H9 (cell line): ENCODE measurements at regions not wholly inside any gene's neighbourhood (a gene's known extent, or its start where the extent isn't known, plus 50 kb on each side); places are given as distances from the start of the nearest gene placed in this dataset.

Source experiments
- DNase-seq: peaks from one replicate; pipeline ENCODE4 v3.0.0-alpha.2; 2017
- H2AFZ ChIP-seq: one replicate; pipeline ENCODE4 v1.6.1; 2013; ENCODE audit warnings: mild to moderate bottlenecking, low read length, control low read depth, moderate library complexity
- H2AK5ac ChIP-seq: 2 replicates; pipeline ENCODE4 v1.6.1; 2013; ENCODE audit warnings: low read length, control low read depth, mixed read lengths; ENCODE audit not compliant: insufficient read length
- H2BK120ac ChIP-seq: one replicate; pipeline ENCODE4 v1.6.1; 2013; ENCODE audit warnings: low read depth, mild to moderate bottlenecking, low read length, control low read depth, inconsistent platforms; ENCODE audit not compliant: poor library complexity, severe bottlenecking
- H2BK12ac ChIP-seq: 2 replicates; pipeline ENCODE4 v1.6.1; 2013; ENCODE audit warnings: low read length, control low read depth, mixed read lengths, low read depth; ENCODE audit not compliant: insufficient read length
- H2BK15ac ChIP-seq: 2 replicates; pipeline ENCODE4 v1.6.1; 2013; ENCODE audit warnings: low read depth, low read length, control low read depth
- H2BK20ac ChIP-seq: one replicate; pipeline ENCODE4 v1.6.1; 2013; ENCODE audit warnings: low read depth, mild to moderate bottlenecking, low read length, control low read depth, inconsistent platforms; ENCODE audit not compliant: poor library complexity, severe bottlenecking
- H2BK5ac ChIP-seq: 2 replicates; pipeline ENCODE4 v1.6.1; 2013; ENCODE audit warnings: low read length, control low read depth, mixed read lengths; ENCODE audit not compliant: insufficient read length
- H3K14ac ChIP-seq: 2 replicates; pipeline ENCODE4 v1.6.1; 2013; ENCODE audit warnings: low read length, control low read depth; ENCODE audit not compliant: insufficient read depth
- H3K18ac ChIP-seq: 2 replicates; pipeline ENCODE4 v1.6.1; 2013; ENCODE audit warnings: low read depth, mild to moderate bottlenecking, mixed read lengths, low read length, control low read depth; ENCODE audit not compliant: insufficient read length
- H3K23ac ChIP-seq: 2 replicates; pipeline ENCODE4 v1.6.1; 2013; ENCODE audit warnings: low read length, control low read depth, mixed read lengths, low read depth; ENCODE audit not compliant: insufficient read length
- H3K23me2 ChIP-seq: 2 replicates; pipeline ENCODE4 v1.6.1; 2013; ENCODE audit warnings: low read depth, mild to moderate bottlenecking, mixed read lengths, low read length, control low read depth; ENCODE audit not compliant: insufficient read length, poor library complexity, severe bottlenecking
- H3K27ac ChIP-seq: 2 replicates; pipeline ENCODE4 v1.5.1; 2013; ENCODE audit warnings: low read length, control low read depth, mixed read lengths, low read depth; ENCODE audit not compliant: insufficient read length
- H3K27me3 ChIP-seq: 2 replicates; pipeline ENCODE4 v1.6.1; 2013; ENCODE audit warnings: low read length, control low read depth, inconsistent platforms; ENCODE audit not compliant: insufficient read depth
- H3K4ac ChIP-seq: 2 replicates; pipeline ENCODE4 v1.6.1; 2013; ENCODE audit warnings: low read depth, mild to moderate bottlenecking, control low read depth, inconsistent platforms, low read length, moderate library complexity
- H3K4me1 ChIP-seq: 2 replicates; pipeline ENCODE4 v1.6.1; 2013; ENCODE audit warnings: low read length, control low read depth, inconsistent platforms; ENCODE audit not compliant: insufficient read depth
- H3K4me2 ChIP-seq: 2 replicates; pipeline ENCODE4 v1.6.1; 2013; ENCODE audit warnings: low read length, control low read depth, mixed read lengths; ENCODE audit not compliant: insufficient read length, insufficient read depth
- H3K56ac ChIP-seq: 2 replicates; pipeline ENCODE4 v1.6.1; 2013; ENCODE audit warnings: low read depth, mild to moderate bottlenecking, mixed read lengths, low read length, control low read depth; ENCODE audit not compliant: insufficient read length
- H3K79me1 ChIP-seq: 2 replicates; pipeline ENCODE4 v1.6.1; 2013; ENCODE audit warnings: low read depth, mild to moderate bottlenecking, moderate library complexity, low read length, control low read depth, inconsistent platforms; ENCODE audit not compliant: insufficient read depth, poor library complexity, severe bottlenecking
- H3K79me2 ChIP-seq: 2 replicates; pipeline ENCODE4 v1.6.1; 2013; ENCODE audit warnings: low read length, control low read depth, inconsistent platforms; ENCODE audit not compliant: insufficient read depth
- H3K9ac ChIP-seq: 2 replicates; pipeline ENCODE4 v1.6.1; 2013; ENCODE audit warnings: low read length, control low read depth, mixed read lengths; ENCODE audit not compliant: insufficient read length; ENCODE audit errors: extremely low read depth
- H3K9me3 ChIP-seq: one replicate; pipeline ENCODE4 v1.6.1; 2013; ENCODE audit warnings: low read depth, low read length, inconsistent platforms; ENCODE audit not compliant: control insufficient read depth
- H3T11ph ChIP-seq: one replicate; pipeline ENCODE4 v1.6.1; 2013; ENCODE audit warnings: mild to moderate bottlenecking, low read length, control low read depth, inconsistent platforms
- H4K20me1 ChIP-seq: one replicate; pipeline ENCODE4 v1.6.1; 2013; ENCODE audit not compliant: control insufficient read depth, insufficient read length, insufficient read depth
- H4K5ac ChIP-seq: 2 replicates; pipeline ENCODE4 v1.6.1; 2013; ENCODE audit warnings: low read depth, mild to moderate bottlenecking, mixed read lengths, low read length, control low read depth; ENCODE audit not compliant: insufficient read length
- H4K8ac ChIP-seq: replicated peaks from 2 replicates; pipeline ENCODE4 v1.6.1; 2013; ENCODE audit warnings: low read length, control low read depth, mixed read lengths, low read depth; ENCODE audit not compliant: insufficient read length
- H4K91ac ChIP-seq: 2 replicates; pipeline ENCODE4 v1.6.1; 2013; ENCODE audit warnings: low read depth, mild to moderate bottlenecking, moderate library complexity, mixed read lengths, low read length, control low read depth; ENCODE audit not compliant: insufficient read length
- H3K27ac Mint-ChIP-seq, 3 experiments: 2 replicates in 2 of 3; 3 replicates in 1 of 3; pipeline ENCODE4 v1.8.0; 2020 to 2021; ENCODE audit warnings: mixed read lengths in 3 of 3, mild to moderate bottlenecking in 1 of 3, moderate library complexity in 1 of 3
- H3K27me3 Mint-ChIP-seq: 2 replicates; pipeline ENCODE4 v1.8.0; 2021; ENCODE audit warnings: low read depth, mild to moderate bottlenecking, moderate library complexity, mixed read lengths
- H3K36me3 Mint-ChIP-seq, 3 experiments: 2 replicates in 2 of 3; 3 replicates in 1 of 3; pipeline ENCODE4 v1.8.0; 2020 to 2021; ENCODE audit warnings: low read depth in 3 of 3, mixed read lengths in 3 of 3; ENCODE audit not compliant: insufficient read depth in 1 of 3
- H3K4me1 Mint-ChIP-seq, 2 experiments: 2 replicates each; pipeline ENCODE4 v1.8.0; 2020; ENCODE audit warnings: mixed read lengths in 2 of 2
- H3K4me3 Mint-ChIP-seq, 2 experiments: 2 replicates in 1 of 2; 3 replicates in 1 of 2; pipeline ENCODE4 v1.8.0; 2020 to 2021; ENCODE audit warnings: mild to moderate bottlenecking in 2 of 2, mixed read lengths in 2 of 2, moderate library complexity in 1 of 2
- H3K9me3 Mint-ChIP-seq, 2 experiments: 2 replicates in 1 of 2; 3 replicates in 1 of 2; pipeline ENCODE4 v1.8.0; 2020; ENCODE audit warnings: mild to moderate bottlenecking in 2 of 2, mixed read lengths in 2 of 2, moderate library complexity in 1 of 2
- WGBS: extraction: QIAGEN DNeasy Blood & Tissue Kit; methylation state at CpG from one replicate; pipeline ENCODE4 v1.1.7; 2013; ENCODE audit warnings: missing lambda C conversion rate, low lambda C conversion rate, mixed read lengths; ENCODE audit not compliant: insufficient read length; ENCODE audit errors: extremely low coverage; 5-methylcytosine and 5-hydroxymethylcytosine counted together
- TF ChIP-seq, protein P1 (sequence below): fragments of 200-600 bp; sonication (generic); conservative IDR thresholded peaks from 3 replicates; pipeline ENCODE4 v1.8.0; 2021; ENCODE audit warnings: antibody characterized with exemption, mild to moderate bottlenecking

DNA sequence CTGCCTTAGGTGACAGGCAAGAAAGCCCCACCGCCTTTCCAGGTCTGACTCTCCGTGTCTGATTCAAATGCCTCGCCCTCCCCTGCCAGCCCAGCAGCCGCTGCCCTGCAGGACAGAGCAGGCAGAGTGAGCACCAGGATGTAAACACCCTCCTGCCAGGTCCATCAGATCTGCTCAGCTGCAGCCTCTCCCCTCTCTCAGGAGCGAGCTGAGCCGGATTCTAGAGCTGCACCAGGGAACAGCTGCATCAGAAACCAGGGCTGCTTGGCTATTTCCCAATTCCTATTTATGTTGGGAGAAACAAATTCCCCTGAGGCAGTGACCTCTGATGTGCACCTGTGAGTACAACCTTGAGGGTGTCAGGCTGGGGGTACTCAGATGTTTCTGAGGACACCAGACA, 121.5 kb upstream of the ZMIZ1 start:
- Histone ChIP-seq H3K4me2 (no peak overlapping the region), H3K18ac (no peak overlapping the region), H3K4me1 (no peaks in the 10 kb centered on the region), H2BK20ac (no peak overlapping the region), H3K23ac (no peak overlapping the region), H3K9ac (no peak overlapping the region), H4K20me1 (no peaks in the 10 kb centered on the region), H4K5ac (no peak overlapping the region), H2BK15ac (no peak overlapping the region), H3K27ac (no peak overlapping the region), H3K56ac (no peak overlapping the region), H2BK12ac (no peak overlapping the region), H3K79me2 (no peaks in the 10 kb centered on the region), H4K91ac (no peak overlapping the region), H2BK120ac (no peak overlapping the region), H3K79me1 (no peaks in the 10 kb centered on the region), H2BK5ac (no peak overlapping the region), H3K14ac (peak overlapping the region; percentile 41; the same call in 1 of the 2 replicates), H2AK5ac (no peak overlapping the region), H3K23me2 (no peaks in the 10 kb centered on the region), H3K9me3 (peaks cover 4% of the 10 kb centered on the region), H3K27me3 (no peaks in the 10 kb centered on the region; the same call in 1 of the 2 replicates), H3T11ph (no peak overlapping the region), H3K4ac (no peak overlapping the region), H4K8ac (no peak overlapping the region), H2AFZ (no peak overlapping the region)
- Mint-ChIP-seq H3K27ac (no peak overlapping the region), H3K4me3 (no peak overlapping the region), H3K27me3 (peaks cover 38% of the 10 kb centered on the region), H3K4me1 (peaks cover 13 to 14% of the 10 kb centered on the region in 2 experiments), H3K36me3 (peaks cover 5 to 12% (median 6%) of the 10 kb centered on the region in 3 experiments; a peak in 6 of 7 replicates), H3K9me3 (peaks cover 12 to 13% of the 10 kb centered on the region in 2 experiments)
- TF ChIP-seq, protein P1, sequence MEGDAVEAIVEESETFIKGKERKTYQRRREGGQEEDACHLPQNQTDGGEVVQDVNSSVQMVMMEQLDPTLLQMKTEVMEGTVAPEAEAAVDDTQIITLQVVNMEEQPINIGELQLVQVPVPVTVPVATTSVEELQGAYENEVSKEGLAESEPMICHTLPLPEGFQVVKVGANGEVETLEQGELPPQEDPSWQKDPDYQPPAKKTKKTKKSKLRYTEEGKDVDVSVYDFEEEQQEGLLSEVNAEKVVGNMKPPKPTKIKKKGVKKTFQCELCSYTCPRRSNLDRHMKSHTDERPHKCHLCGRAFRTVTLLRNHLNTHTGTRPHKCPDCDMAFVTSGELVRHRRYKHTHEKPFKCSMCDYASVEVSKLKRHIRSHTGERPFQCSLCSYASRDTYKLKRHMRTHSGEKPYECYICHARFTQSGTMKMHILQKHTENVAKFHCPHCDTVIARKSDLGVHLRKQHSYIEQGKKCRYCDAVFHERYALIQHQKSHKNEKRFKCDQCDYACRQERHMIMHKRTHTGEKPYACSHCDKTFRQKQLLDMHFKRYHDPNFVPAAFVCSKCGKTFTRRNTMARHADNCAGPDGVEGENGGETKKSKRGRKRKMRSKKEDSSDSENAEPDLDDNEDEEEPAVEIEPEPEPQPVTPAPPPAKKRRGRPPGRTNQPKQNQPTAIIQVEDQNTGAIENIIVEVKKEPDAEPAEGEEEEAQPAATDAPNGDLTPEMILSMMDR: no peak
- DNase-seq: no peak
- WGBS: no CpG with 5 or more reads among the region's 6 CpGs
